PC-3 (cell line): ENCODE measurements at regions not wholly inside any gene's neighbourhood (a gene's known extent, or its start where the extent isn't known, plus 50 kb on each side); places are given as distances from the start of the nearest gene placed in this dataset.

ENCODE experiments used
- CTCF ChIP-seq: fragments of 300-600 bp; sonication (generic); conservative IDR thresholded peaks from 2 replicates; pipeline ENCODE4 v1.5.1; 2017; ENCODE audit warnings: antibody characterized with exemption, low read depth, mild to moderate bottlenecking, low read length
- EZH2 ChIP-seq: fragments of 300-600 bp; sonication (generic); IDR thresholded peaks from one replicate; pipeline ENCODE4 v1.6.1; 2017; ENCODE audit warnings: antibody characterized with exemption, mild to moderate bottlenecking, low read length; ENCODE audit not compliant: unreplicated experiment
- EZH2phosphoT487 ChIP-seq: fragments of 300-600 bp; sonication (generic); IDR thresholded peaks from 2 replicates; pipeline ENCODE4 v1.6.1; 2018; ENCODE audit warnings: mild to moderate bottlenecking, antibody characterized with exemption, low read length, borderline replicate concordance

- TF ChIP-seq EZH2 (no peak), CTCF (no peak), EZH2phosphoT487 (no peak)
These were observed 59.9 kb upstream of the NHLH2 start for GRCh38 chr1:115900856-115901255.
